ENCODE measurements at regions not wholly inside any gene's neighbourhood (a gene's known extent, or its start where the extent isn't known, plus 50 kb on each side); places are given as distances from the start of the nearest gene placed in this dataset.

- DNase-seq = no peak
Measured at GRCh38 chr2:207459990-207460757, 69.6 kb upstream of the CREB1 start.

DNA sequence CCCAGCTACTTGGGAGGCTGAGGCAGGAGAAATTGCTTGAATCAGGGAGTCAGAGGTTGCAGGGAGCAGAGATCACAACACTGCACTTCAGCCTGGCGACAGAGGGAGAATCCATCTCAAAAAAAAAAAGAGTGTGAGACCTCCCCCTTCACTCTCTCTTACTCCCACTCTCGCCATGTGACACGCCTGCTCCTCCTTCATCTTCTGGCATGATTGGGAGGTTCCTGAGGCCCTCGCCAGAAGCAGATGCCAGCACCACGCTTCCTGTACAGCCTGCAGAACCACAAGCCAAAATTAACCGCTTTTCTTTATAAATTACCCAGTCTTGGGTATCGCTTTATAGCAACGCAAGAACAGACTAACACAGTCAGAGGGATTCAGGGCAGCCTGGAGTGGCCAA, 66.3 kb upstream of the CREB1 start:
- no peak for DNase-seq

DNA sequence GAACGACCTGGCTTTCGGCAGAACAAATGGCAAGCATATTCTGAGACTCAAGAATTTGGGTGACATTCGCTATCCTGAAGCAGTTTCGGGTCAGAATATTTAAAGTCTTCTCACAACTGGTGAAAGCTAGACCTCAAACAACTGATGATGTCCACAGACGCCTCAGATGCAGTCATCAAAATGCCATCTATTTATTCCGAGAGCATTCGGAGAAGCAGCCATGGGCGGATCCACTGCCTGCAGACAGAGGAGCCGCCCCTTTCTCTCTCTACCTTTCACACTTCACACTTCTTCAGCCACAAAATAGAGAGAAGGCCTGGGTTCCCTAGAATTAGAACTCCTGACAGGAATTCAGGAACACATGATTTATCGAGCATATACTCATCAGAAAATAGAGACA, 65.8 kb upstream of the CREB1 start:
- DNase-seq = no peak

GRCh38 chr2:207465894-207466293, 63.9 kb upstream of the CREB1 start:
- DNase-seq = peak; percentile 20

GRCh38 chr2:207467716-207468347, 61.9 kb upstream of the CREB1 start:
- DNase-seq = peak; percentile 80

DNA sequence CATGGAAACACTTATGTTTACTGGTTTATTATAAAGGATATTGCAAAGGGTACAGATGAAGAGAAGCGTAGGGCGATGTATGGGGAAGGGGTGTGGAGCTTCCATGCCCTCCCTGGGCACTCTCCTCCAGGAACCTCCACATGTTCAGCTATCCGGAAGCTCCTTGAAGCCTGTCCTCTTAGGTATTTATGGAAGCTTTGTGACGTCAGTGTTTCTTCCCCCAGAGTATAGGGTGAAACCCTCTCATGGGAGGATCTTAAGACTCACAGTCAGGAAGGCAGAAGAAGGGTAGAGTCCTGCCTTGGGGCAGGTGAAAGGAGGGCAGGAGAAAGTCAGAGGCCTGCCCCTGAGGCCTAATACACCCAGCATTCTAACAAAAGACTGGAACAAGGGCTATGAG, 61.3 kb upstream of the CREB1 start:
- peak; percentile 42 for DNase-seq

DNA sequence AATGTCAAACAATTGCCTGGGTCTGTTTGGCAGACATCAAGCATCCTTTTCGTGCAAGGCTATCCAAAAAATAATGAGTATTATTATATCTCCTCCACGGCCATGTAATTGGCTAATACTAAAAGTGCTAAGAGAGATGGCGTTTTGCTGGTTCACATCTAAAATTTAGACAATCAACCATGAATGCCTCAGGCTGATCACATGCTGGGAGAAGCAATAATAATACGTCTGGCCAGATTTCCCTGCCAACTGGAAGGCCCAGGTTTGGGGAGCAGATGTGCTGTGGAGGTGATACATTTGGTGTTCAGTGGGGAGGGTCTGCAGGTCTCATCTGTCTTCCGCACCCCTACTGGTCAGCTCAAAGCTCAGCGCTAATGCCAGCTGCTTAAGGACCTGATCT, 60.3 kb upstream of the CREB1 start:
- no peak for DNase-seq

GRCh38 chr2:207469943-207470729, 59.6 kb upstream of the CREB1 start:
- DNase-seq = no peak

DNA sequence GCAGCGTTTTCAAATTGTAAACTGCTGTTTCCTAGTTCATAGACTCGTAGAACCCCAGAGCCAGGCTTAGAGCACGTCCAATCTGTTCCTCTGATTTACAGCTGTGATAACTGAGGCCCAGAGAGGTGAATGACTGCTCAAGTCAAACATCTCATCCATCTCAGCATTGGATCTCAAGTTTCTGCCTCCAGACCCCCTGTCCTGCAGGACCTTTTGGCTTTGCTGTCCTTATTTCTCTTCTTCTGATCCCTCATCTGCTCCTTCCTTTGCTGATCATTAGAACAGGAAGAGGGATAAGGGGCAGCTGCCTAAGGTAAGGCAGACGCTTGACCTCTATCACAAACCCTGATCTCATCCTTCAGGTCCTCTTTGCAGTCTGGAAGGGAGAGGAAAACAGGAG, 58.5 kb upstream of the CREB1 start:
- DNase-seq = no peak

- no peak for DNase-seq
Measured at GRCh38 chr2:207472343-207473048, 57.3 kb upstream of the CREB1 start.

- DNase-seq = peak; percentile 88
Measured at GRCh38 chr2:207473049-207473930, 56.5 kb upstream of the CREB1 start.

DNA sequence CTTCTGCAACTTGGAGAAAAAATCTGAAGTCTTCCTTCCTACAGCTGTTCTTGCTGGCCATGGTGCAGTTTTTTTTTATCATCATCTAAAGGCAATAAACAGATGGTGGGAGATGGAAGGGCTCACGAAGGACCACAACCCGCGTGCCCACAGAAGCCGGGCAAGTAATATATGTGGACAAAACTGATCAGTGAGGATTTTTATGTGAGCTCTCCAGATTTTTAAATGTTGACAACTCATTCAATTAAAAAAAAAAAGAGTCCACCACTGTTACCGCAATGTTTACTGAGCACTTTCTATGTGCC, 55.9 kb upstream of the CREB1 start:
- DNase-seq = no peak

- peak; percentile 72 for DNase-seq
Measured at GRCh38 chr2:207474863-207475485, 54.8 kb upstream of the CREB1 start.

DNA sequence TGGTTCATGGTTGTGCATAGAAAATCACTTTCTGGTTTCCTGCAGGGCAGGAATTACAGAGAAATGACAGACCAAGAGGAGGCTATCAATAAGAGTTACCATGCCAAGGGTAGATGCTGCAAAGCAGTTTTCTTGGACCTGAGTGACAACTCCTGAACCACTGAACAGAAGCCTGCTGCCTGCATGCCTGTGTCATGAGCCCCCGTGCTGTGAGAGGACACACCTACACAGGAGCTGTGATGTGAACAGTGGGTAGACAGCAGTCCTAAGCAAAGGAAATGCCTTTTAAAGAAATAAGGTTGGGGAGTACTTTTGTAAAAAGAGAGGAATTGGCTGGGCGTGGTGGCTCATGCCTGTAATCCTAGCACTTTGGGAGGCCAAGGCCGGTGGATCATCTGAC, 54.2 kb upstream of the CREB1 start:
- no peak for DNase-seq

GRCh38 chr2:207477896-207478295, 51.9 kb upstream of the CREB1 start:
- no peak for DNase-seq

GRCh38 chr2:207478572-207478971, 51.2 kb upstream of the CREB1 start:
- no peak for DNase-seq

DNA sequence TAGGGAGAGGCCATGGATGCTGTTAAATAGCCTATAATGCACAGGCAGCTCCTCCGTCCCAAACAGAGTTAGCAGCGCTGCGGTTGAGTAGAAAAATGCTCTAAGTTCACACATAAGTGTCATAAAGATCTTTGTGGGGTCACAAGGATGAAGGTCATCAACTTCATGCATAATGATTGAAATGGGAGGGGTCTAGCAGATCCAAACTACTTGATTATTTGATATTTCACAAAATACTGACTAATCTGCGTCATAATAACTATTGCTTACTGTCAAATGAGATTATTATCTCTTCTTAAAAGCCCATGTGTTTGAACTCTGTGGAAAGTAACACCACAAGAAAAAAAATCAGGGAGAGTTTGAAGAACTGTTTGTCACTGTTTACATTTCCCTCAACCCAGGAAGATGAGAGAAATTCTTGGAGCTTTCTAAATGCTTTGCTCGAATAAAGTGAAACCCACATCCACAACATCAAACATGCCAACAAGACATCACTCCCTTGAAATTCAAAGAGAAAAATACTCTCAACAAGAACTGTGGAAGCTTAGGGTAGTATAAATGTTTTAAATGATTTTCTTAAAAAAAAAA, 50.5 kb upstream of the CREB1 start:
- DNase-seq = peak; percentile 55
